ENCODE measurements at regions not wholly inside any gene's neighbourhood (a gene's known extent, or its start where the extent isn't known, plus 50 kb on each side); places are given as distances from the start of the nearest gene placed in this dataset.

- 59 to 67% methylated on average over 2 of the region's 2 CpGs for WGBS, 2 donors
- intact Hi-C loops (cut with DNase I), result no loop called here
- H3K4me3 ChIP-seq, result no peak overlapping the region
- no peaks in the 10 kb centered on the region for H3K4me1 ChIP-seq
- no peak for ATAC-seq
- H3K36me3 ChIP-seq (replicated peaks in 1 of 2; ENCODE audit: insufficient read depth in 1 of 2, low read depth in 2 of 2), result no peaks in the 10 kb centered on the region
- TF ChIP-seq POLR2A (IDR thresholded peaks at IDR 0.05) (no peak), CTCF (IDR thresholded peaks at IDR 0.05) (no peak)
- no peak overlapping the region for H3K27ac ChIP-seq
- no peaks in the 10 kb centered on the region for H3K27me3 ChIP-seq
- H3K9me3 ChIP-seq, result no peaks in the 10 kb centered on the region
- DNase-seq, result no peak
Observed at GRCh38 chr9:111152614-111153406, 114.5 kb upstream of the LPAR1 start.

DNA sequence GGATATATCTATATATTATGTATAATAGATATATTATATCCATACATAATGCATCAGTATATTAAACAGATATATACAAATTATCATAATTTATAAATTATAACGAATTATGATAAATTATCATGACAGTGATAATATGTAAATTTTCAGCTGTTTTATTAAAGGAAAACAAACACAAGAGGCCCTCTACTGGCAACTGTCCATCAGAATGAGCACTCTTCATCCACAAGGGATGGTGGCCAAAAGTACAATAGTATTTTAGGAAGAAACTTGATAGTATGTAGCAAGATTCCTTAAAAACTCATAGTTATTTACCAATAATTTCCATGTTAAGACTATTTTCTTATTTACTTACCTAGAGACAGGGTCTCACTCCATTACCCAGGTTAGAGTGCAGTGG lies 113.3 kb upstream of the LPAR1 start:
- WGBS, 2 donors, result 48 to 55% methylated on average over 1 of the region's 1 CpG

GRCh38 chr9:111150181-111150580 lies 111.9 kb upstream of the LPAR1 start:
- intact Hi-C loops (cut with DNase I), result no loop called here
- no peak for DNase-seq
- Histone ChIP-seq H3K36me3 (replicated peaks in 1 of 2; ENCODE audit: insufficient read depth in 1 of 2, low read depth in 2 of 2) (no peaks in the 10 kb centered on the region), H3K27ac (no peak overlapping the region), H3K4me3 (no peak overlapping the region), H3K4me1 (no peaks in the 10 kb centered on the region), H3K9me3 (no peaks in the 10 kb centered on the region), H3K27me3 (no peaks in the 10 kb centered on the region)
- no peak for ATAC-seq
- TF ChIP-seq CTCF (IDR thresholded peaks at IDR 0.05), result no peak
- no peak for TF ChIP-seq POLR2A (IDR thresholded peaks at IDR 0.05)
- WGBS, 2 donors, result 83 to 94% methylated on average over 2 of the region's 2 CpGs

More for the DNA sequence above, 113.3 kb upstream of the LPAR1 start:
- intact Hi-C loops (cut with DNase I), result no loop called here
- DNase-seq (no peak), ATAC-seq (no peak)
- H3K9me3 ChIP-seq, result no peaks in the 10 kb centered on the region
- H3K27me3 ChIP-seq, result no peaks in the 10 kb centered on the region
- no peak overlapping the region for H3K4me3 ChIP-seq
- H3K27ac ChIP-seq, result no peak overlapping the region
- H3K36me3 ChIP-seq (replicated peaks in 1 of 2; ENCODE audit: insufficient read depth in 1 of 2, low read depth in 2 of 2), result no peaks in the 10 kb centered on the region
- TF ChIP-seq POLR2A (IDR thresholded peaks at IDR 0.05) (no peak), CTCF (IDR thresholded peaks at IDR 0.05) (no peak)
- H3K4me1 ChIP-seq, result no peaks in the 10 kb centered on the region

GRCh38 chr9:111149018-111149759 lies 110.9 kb upstream of the LPAR1 start:
- no peak overlapping the region for H3K27ac ChIP-seq
- ATAC-seq (no peak), DNase-seq (no peak)
- intact Hi-C loops (cut with DNase I), result no loop called here
- no peaks in the 10 kb centered on the region for H3K9me3 ChIP-seq
- H3K4me3 ChIP-seq, result no peak overlapping the region
- WGBS, 2 donors, result 77 to 85% methylated on average over 4 to 5 of the region's 5 CpGs
- no peaks in the 10 kb centered on the region for H3K27me3 ChIP-seq
- H3K36me3 ChIP-seq (replicated peaks in 1 of 2; ENCODE audit: insufficient read depth in 1 of 2, low read depth in 2 of 2), result no peaks in the 10 kb centered on the region
- TF ChIP-seq CTCF (IDR thresholded peaks at IDR 0.05) (no peak), POLR2A (IDR thresholded peaks at IDR 0.05) (no peak)
- no peaks in the 10 kb centered on the region for H3K4me1 ChIP-seq

All from body of pancreas (tissue), 4 donors.